Fibroblast of skin of abdomen (primary cell): ENCODE measurements at regions not wholly inside any gene's neighbourhood (a gene's known extent, or its start where the extent isn't known, plus 50 kb on each side); places are given as distances from the start of the nearest gene placed in this dataset.

Experiments used
- DNase-seq: peaks from one replicate; pipeline ENCODE4 v3.0.0-alpha.2; 2013

- DNase-seq: peak; percentile 39
Observed at GRCh38 chr4:19700992-19701391, 550.7 kb upstream of the SLIT2 start.

GRCh38 chr4:19698961-19699360 lies 552.7 kb upstream of the SLIT2 start:
- no peak for DNase-seq

GRCh38 chr4:19694812-19695211 lies 556.9 kb upstream of the SLIT2 start:
- no peak for DNase-seq

GRCh38 chr4:19693936-19694570 lies 557.7 kb upstream of the SLIT2 start:
- no peak for DNase-seq

- DNase-seq: peak; percentile 94
Observed at GRCh38 chr4:19689511-19689910, 562.2 kb upstream of the SLIT2 start.

- no peak for DNase-seq
Observed at GRCh38 chr4:19686456-19686855, 565.2 kb upstream of the SLIT2 start.

- DNase-seq: peak; percentile 69
Observed at GRCh38 chr4:19684084-19684483, 567.6 kb upstream of the SLIT2 start.

GRCh38 chr4:19683426-19683825 lies 568.3 kb upstream of the SLIT2 start:
- DNase-seq: peak; percentile 61

GRCh38 chr4:19677211-19677610 lies 574.5 kb upstream of the SLIT2 start:
- no peak for DNase-seq

- peak; percentile 26 for DNase-seq
Observed at GRCh38 chr4:19675172-19675811, 576.4 kb upstream of the SLIT2 start.

GRCh38 chr4:19659101-19659500 lies 592.6 kb upstream of the SLIT2 start:
- no peak for DNase-seq

- DNase-seq: no peak
Observed at GRCh38 chr4:19657856-19658255, 593.8 kb upstream of the SLIT2 start.

GRCh38 chr4:19655666-19656065 lies 596.0 kb upstream of the SLIT2 start:
- no peak for DNase-seq

- peak; percentile 15 for DNase-seq
Observed at GRCh38 chr4:19650903-19651864, 600.5 kb upstream of the SLIT2 start.

GRCh38 chr4:19645589-19645988 lies 606.1 kb upstream of the SLIT2 start:
- DNase-seq: no peak

- DNase-seq: no peak
Observed at GRCh38 chr4:19636451-19636850, 615.3 kb upstream of the SLIT2 start.

GRCh38 chr4:19631814-19632213 lies 619.9 kb upstream of the SLIT2 start:
- DNase-seq: no peak

- no peak for DNase-seq
Observed at GRCh38 chr4:19623866-19624265, 627.8 kb upstream of the SLIT2 start.

- DNase-seq: no peak
Observed at GRCh38 chr4:19615086-19615689, 636.5 kb upstream of the SLIT2 start.

GRCh38 chr4:19614171-19614570 lies 637.5 kb upstream of the SLIT2 start:
- no peak for DNase-seq

- DNase-seq: no peak
Observed at GRCh38 chr4:19596342-19596741, 655.4 kb upstream of the SLIT2 start.

- DNase-seq: peak; percentile 27
Observed at GRCh38 chr4:19592391-19592790, 659.3 kb upstream of the SLIT2 start.
